B cell (primary cell): ENCODE measurements at regions not wholly inside any gene's neighbourhood (a gene's known extent, or its start where the extent isn't known, plus 50 kb on each side); places are given as distances from the start of the nearest gene placed in this dataset.

Experiments
- CTCF ChIP-seq: fragments of 200-600 bp; IDR thresholded peaks from one replicate; pipeline ENCODE4 v1.8.0; 2022; ENCODE audit warnings: antibody characterized with exemption, mild to moderate bottlenecking
- EZH2 ChIP-seq: IDR thresholded peaks from 2 replicates; pipeline ENCODE4 v1.6.1; 2012; ENCODE audit warnings: borderline replicate concordance, low read depth, mild to moderate bottlenecking, moderate library complexity, low read length; ENCODE audit not compliant: insufficient read depth, poor library complexity, severe bottlenecking

- TF ChIP-seq CTCF (peak; percentile 52), EZH2 (no peak)
Observed at GRCh38 chr7:113698556-113699220, 220.1 kb downstream of the PPP1R3A start.
